NT2/D1 (cell line): ENCODE measurements at regions not wholly inside any gene's neighbourhood (a gene's known extent, or its start where the extent isn't known, plus 50 kb on each side); places are given as distances from the start of the nearest gene placed in this dataset.

ENCODE experiments used
- YY1 ChIP-seq: IDR thresholded peaks from 2 replicates; pipeline ENCODE4 v1.6.1; 2011; ENCODE audit not compliant: insufficient read length, insufficient read depth
- ZNF274 ChIP-seq: IDR thresholded peaks from 2 replicates; pipeline ENCODE4 v1.6.1; 2011; ENCODE audit warnings: mild to moderate bottlenecking, low read depth, low read length

- no peak for TF ChIP-seq YY1
- no peak for TF ChIP-seq ZNF274
Measured at GRCh38 chr21:35860189-35860869, 200.0 kb downstream of the SETD4 start.
